ENCODE measurements at regions not wholly inside any gene's neighbourhood (a gene's known extent, or its start where the extent isn't known, plus 50 kb on each side); places are given as distances from the start of the nearest gene placed in this dataset.

- TF ChIP-seq CTCF (IDR thresholded peaks at IDR 0.05) = no peak
- TF ChIP-seq POLR2AphosphoS5 (IDR thresholded peaks at IDR 0.05) = no peak
- TF ChIP-seq POLR2A (IDR thresholded peaks at IDR 0.05) = no peak
These were observed 224.1 kb upstream of the ISL1 start for GRCh38 chr5:51159164-51159563.
